K562 (cell line): ENCODE measurements at regions not wholly inside any gene's neighbourhood (a gene's known extent, or its start where the extent isn't known, plus 50 kb on each side); places are given as distances from the start of the nearest gene placed in this dataset.

ENCODE experiments used
- ATAC-seq: fragments of 200-7000 bp; cut with Tn5 transposase; 3 replicates; pipeline ENCODE4 v1.9.1; 2020; ENCODE audit warnings: moderate library complexity
- BruUV-seq: library from RNA; stranded (reverse); fragments of 400-500 nt; replicated peaks from 2 replicates; lab custom pipeline; 2021; lab: Mats Ljungman, UMichigan
- CTCF ChIA-PET: fragments of 300-600 bp; formaldehyde crosslinking; extraction: SDS; loops from one replicate; lab custom pipeline; 2021; ENCODE audit warnings: low intra/inter-chr PET ratio; lab: Yijun Ruan, JAX
- POLR2A ChIA-PET: fragments of 300-600, 350-650 bp; sonication (Branson Sonifier 250); formaldehyde crosslinking; extraction: SDS; loops from one replicate; lab custom pipeline; 2021; ENCODE audit warnings: antibody characterized with exemption, inconsistent platforms; lab: Yijun Ruan, JAX
- DNase-seq, 4 experiments: peaks; one replicate each; pipeline versions ENCODE4 v3.0.0 to v3.0.0-alpha.2; 2011 to 2018; ENCODE audit warnings: low spot score in 3 of 4, mixed read lengths in 3 of 4; ENCODE audit errors: extremely low read depth in 1 of 4
- FAIRE-seq: peaks from 2 replicates; lab custom pipeline; 2011; peaks lifted over from hg19 to GRCh38; lab: Jason Lieb, UNC
- H2AFZ ChIP-seq: 2 replicates; pipeline ENCODE4 v1.6.0; 2011; ENCODE audit warnings: low read depth, low read length, control low read depth, inconsistent platforms
- H3K27ac ChIP-seq: fragments of 200-600 bp; 3 replicates; pipeline ENCODE4 v1.8.0; 2011; ENCODE audit warnings: low read depth, mild to moderate bottlenecking, control low read depth, inconsistent platforms, low read length, moderate library complexity, mixed read lengths; ENCODE audit errors: extremely low read depth
- H3K27me3 ChIP-seq, 2 experiments: fragments of 300-600 bp in 1 of 2; 2 replicates in 1 of 2; 3 replicates in 1 of 2; pipeline versions ENCODE4 v1.6.0 to v1.8.0; 2011; ENCODE audit warnings: inconsistent platforms in 2 of 2, low read length in 2 of 2, mild to moderate bottlenecking in 1 of 2, mixed read lengths in 1 of 2, moderate library complexity in 1 of 2; ENCODE audit not compliant: control insufficient read depth in 2 of 2, insufficient read depth in 2 of 2
- H3K36me3 ChIP-seq: fragments of 300-600 bp; 3 replicates; pipeline ENCODE4 v1.8.0; 2011; ENCODE audit warnings: mild to moderate bottlenecking, low read length, inconsistent platforms; ENCODE audit not compliant: control insufficient read depth, insufficient read depth
- H3K4me1 ChIP-seq, 2 experiments: fragments of 200-600 bp in 1 of 2; replicated peaks in 1 of 2; 2 replicates in 1 of 2; 3 replicates in 1 of 2; pipeline versions ENCODE4 v1.5.1 to v1.8.0; 2011; ENCODE audit warnings: inconsistent platforms in 2 of 2, low read length in 2 of 2, mild to moderate bottlenecking in 1 of 2, mixed read lengths in 1 of 2, moderate library complexity in 1 of 2; ENCODE audit not compliant: control insufficient read depth in 2 of 2, insufficient read depth in 2 of 2
- H3K4me2 ChIP-seq: 2 replicates; pipeline ENCODE4 v1.6.1; 2011; ENCODE audit warnings: low read length, control low read depth, inconsistent platforms, mixed read lengths; ENCODE audit not compliant: insufficient read depth
- H3K4me3 ChIP-seq: fragments of 200-600 bp; sonication (generic), shearing (Covaris generic); 2 replicates; pipeline ENCODE4 v1.5.1; 2016; ENCODE audit warnings: control low read depth, inconsistent platforms
- H3K79me2 ChIP-seq: fragments of 200-600 bp; 3 replicates; pipeline ENCODE4 v1.8.0; 2011; ENCODE audit warnings: low read length, inconsistent platforms; ENCODE audit not compliant: control insufficient read depth, insufficient read depth
- H3K9ac ChIP-seq, 2 experiments: 2 replicates each; pipeline versions ENCODE4 v1.6.0 to v1.6.1; 2011; ENCODE audit warnings: low read depth in 2 of 2, low read length in 2 of 2, control low read depth in 1 of 2, inconsistent platforms in 1 of 2, mild to moderate bottlenecking in 1 of 2, mixed read lengths in 1 of 2; ENCODE audit not compliant: insufficient read depth in 1 of 2
- H3K9me1 ChIP-seq: one replicate; pipeline ENCODE4 v1.6.0; 2011; ENCODE audit warnings: inconsistent platforms, mild to moderate bottlenecking, low read length, moderate library complexity; ENCODE audit not compliant: control insufficient read depth, insufficient read depth
- H3K9me3 ChIP-seq: replicated peaks from 2 replicates; pipeline ENCODE4 v1.5.1; 2011; ENCODE audit warnings: low read depth, low read length, inconsistent platforms; ENCODE audit not compliant: control insufficient read depth, insufficient read depth
- H4K20me1 ChIP-seq: replicated peaks from 2 replicates; pipeline ENCODE4 v1.6.1; 2011; ENCODE audit warnings: low read length, inconsistent platforms, mixed read lengths; ENCODE audit not compliant: control insufficient read depth, insufficient read depth
- BHLHE40 ChIP-seq: IDR thresholded peaks from 2 replicates; pipeline ENCODE4 v1.6.1; 2011; ENCODE audit warnings: low read length, improper control_type of control experiment
- BRF1 ChIP-seq: IDR thresholded peaks from 3 replicates; pipeline ENCODE4 v1.6.1; 2011; ENCODE audit warnings: borderline replicate concordance, mild to moderate bottlenecking; ENCODE audit not compliant: insufficient read length; ENCODE audit errors: extremely low read depth
- CHD2 ChIP-seq: IDR thresholded peaks from 2 replicates; pipeline ENCODE4 v1.6.1; 2011; ENCODE audit warnings: low read depth, low read length
- DDX20 ChIP-seq: fragments of 450-650 bp; IDR thresholded peaks from 2 replicates; pipeline ENCODE4 v1.6.1; 2016; ENCODE audit warnings: missing genetic modification characterization, low read depth, mild to moderate bottlenecking, missing compliant biosample characterization, moderate library complexity
- ETV5 ChIP-seq: sonication (generic); formaldehyde crosslinking; IDR thresholded peaks from 2 replicates; pipeline ENCODE4 v1.4.0; 2020; ENCODE audit warnings: low read depth, mild to moderate bottlenecking, missing genetic modification reagents
- KLF10 ChIP-seq: fragments of 250-450 bp; sonication (Bioruptor Pico); IDR thresholded peaks from 2 replicates; pipeline ENCODE4 v1.6.1; 2021; ENCODE audit warnings: matching md5 sums
- NR2C1 ChIP-seq, 2 experiments: fragments of 450-650 bp; IDR thresholded peaks; 2 replicates each; pipeline ENCODE4 v1.6.1; 2017; ENCODE audit warnings: mild to moderate bottlenecking in 2 of 2, antibody characterized with exemption in 1 of 2, inconsistent platforms in 1 of 2, missing compliant biosample characterization in 1 of 2, missing genetic modification characterization in 1 of 2
- PHB ChIP-seq: fragments of 250-450 bp; sonication (Bioruptor Pico); IDR thresholded peaks from 2 replicates; pipeline ENCODE4 v1.5.0; 2021
- PTRF ChIP-seq: fragments of 450-650 bp; IDR thresholded peaks from 2 replicates; pipeline ENCODE4 v1.6.1; 2016; ENCODE audit warnings: mild to moderate bottlenecking, missing genetic modification characterization, missing compliant biosample characterization
- SRSF7 ChIP-seq: fragments of 200-400 bp; formaldehyde crosslinking; optimal IDR thresholded peaks from 2 replicates; pipeline ENCODE3; 2017; ENCODE audit warnings: mild to moderate bottlenecking, low read depth, low read length
- TBP ChIP-seq: optimal IDR thresholded peaks from 2 replicates; pipeline ENCODE3; 2011; ENCODE audit warnings: low read depth, low read length, improper control_type of control experiment
- TFAM ChIP-seq: fragments of 250-450 bp; sonication (Bioruptor Pico); conservative IDR thresholded peaks from 2 replicates; pipeline ENCODE4 v1.5.0; 2021; ENCODE audit warnings: mild to moderate bottlenecking, moderate library complexity
- ZC3H11A ChIP-seq: IDR thresholded peaks from 2 replicates; pipeline ENCODE4 v1.6.1; 2012; ENCODE audit warnings: low read depth, low read length, improper control_type of control experiment
- ZC3H4 ChIP-seq: sonication (generic); formaldehyde crosslinking; IDR thresholded peaks from 2 replicates; pipeline ENCODE4 v1.9.0; 2021; ENCODE audit warnings: missing genetic modification reagents, borderline replicate concordance
- ZNF124 ChIP-seq: sonication (generic); formaldehyde crosslinking; IDR thresholded peaks from 2 replicates; pipeline ENCODE4 v1.8.1; 2022; ENCODE audit warnings: missing genetic modification reagents
- ZNF384 ChIP-seq: IDR thresholded peaks from 2 replicates; pipeline ENCODE4 v1.6.1; 2012; ENCODE audit warnings: low read depth, low read length, improper control_type of control experiment
- ZNF431 ChIP-seq: sonication (generic); formaldehyde crosslinking; IDR thresholded peaks from 2 replicates; pipeline ENCODE4 v1.8.0; 2022; ENCODE audit warnings: mild to moderate bottlenecking, missing genetic modification reagents
- ZNF561 ChIP-seq: fragments of 450-650 bp; formaldehyde crosslinking; conservative IDR thresholded peaks from 2 replicates; pipeline ENCODE4 v1.4.0; 2020; ENCODE audit warnings: mild to moderate bottlenecking, moderate library complexity
- WGBS: fragments of 100-300 bp; shearing (Covaris generic); methylation state at CpG from one replicate; pipeline ENCODE4 v1.1.6; 2016; ENCODE audit warnings: low coverage, mixed read lengths; ENCODE audit not compliant: insufficient coverage; ENCODE audit errors: missing lambda C conversion rate; 5-methylcytosine and 5-hydroxymethylcytosine counted together
- in situ Hi-C: fragments of 300-500 bp; cut with MboI; formaldehyde crosslinking; loops from 4 replicates; pipeline ENCODE4 v1.15.0; 2018; ENCODE audit warnings: inconsistent platforms, mixed read lengths
- intact Hi-C: fragments of 100-400 bp; cut with micrococcal nuclease; formaldehyde crosslinking; loops from 2 replicates; pipeline ENCODE4 v1.14.2; 2022
- TF ChIP-seq, protein P1 (sequence below), 2 experiments: fragments of 200-800 bp in 1 of 2; sonication (Bioruptor generic) in 1 of 2; sonication (generic) in 1 of 2; formaldehyde crosslinking in 1 of 2; IDR thresholded peaks in 1 of 2; conservative IDR thresholded peaks in 1 of 2; 2 replicates each; pipeline versions ENCODE4 v1.5.0 to v1.6.1; 2016 to 2020; ENCODE audit warnings: missing compliant biosample characterization in 1 of 2, missing genetic modification characterization in 1 of 2, missing genetic modification reagents in 1 of 2

DNA sequence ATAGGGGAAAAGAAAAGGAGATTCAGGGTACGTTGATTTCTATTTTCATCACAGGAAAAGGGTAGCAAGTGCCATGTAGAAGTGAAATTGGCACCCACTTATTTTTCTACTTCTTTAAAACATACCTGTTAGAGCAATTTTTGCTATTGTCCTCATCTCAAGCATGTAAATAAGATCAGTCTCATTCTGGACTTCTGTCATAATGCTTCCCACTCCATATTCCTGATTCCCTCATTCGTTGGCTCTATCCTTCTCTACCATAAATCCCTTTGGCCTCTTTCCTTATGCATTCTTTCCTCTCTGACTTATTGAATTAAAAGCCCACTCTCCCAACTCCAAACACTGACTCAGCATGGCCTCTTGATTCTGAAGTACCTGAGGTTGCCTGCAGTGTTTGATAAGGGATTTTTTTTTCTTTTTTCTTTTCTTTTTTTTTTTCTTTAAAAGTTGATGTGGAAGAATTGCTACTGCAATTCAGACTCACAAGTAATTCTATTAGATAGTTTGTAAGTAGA is 465.7 kb downstream of the SLITRK6 start:
- no peak overlapping the region for H3K27ac ChIP-seq
- no peak overlapping the region for H3K4me2 ChIP-seq
- no peak for FAIRE-seq
- in situ Hi-C loops (no loop called here), intact Hi-C loops (no loop called here)
- H3K27me3 ChIP-seq: no peaks in the 10 kb centered on the region
- DNase-seq: no peak
- ATAC-seq: no peak
- CTCF ChIA-PET: no interaction called here
- H3K79me2 ChIP-seq: no peaks in the 10 kb centered on the region
- H4K20me1 ChIP-seq: no peaks in the 10 kb centered on the region
- no peak for TF ChIP-seq ZC3H4 (CRISPR knock-in tag)
- no peak for TF ChIP-seq KLF10 (CRISPR knock-in tag)
- TF ChIP-seq BRF1: no peak
- TF ChIP-seq, protein P1, sequence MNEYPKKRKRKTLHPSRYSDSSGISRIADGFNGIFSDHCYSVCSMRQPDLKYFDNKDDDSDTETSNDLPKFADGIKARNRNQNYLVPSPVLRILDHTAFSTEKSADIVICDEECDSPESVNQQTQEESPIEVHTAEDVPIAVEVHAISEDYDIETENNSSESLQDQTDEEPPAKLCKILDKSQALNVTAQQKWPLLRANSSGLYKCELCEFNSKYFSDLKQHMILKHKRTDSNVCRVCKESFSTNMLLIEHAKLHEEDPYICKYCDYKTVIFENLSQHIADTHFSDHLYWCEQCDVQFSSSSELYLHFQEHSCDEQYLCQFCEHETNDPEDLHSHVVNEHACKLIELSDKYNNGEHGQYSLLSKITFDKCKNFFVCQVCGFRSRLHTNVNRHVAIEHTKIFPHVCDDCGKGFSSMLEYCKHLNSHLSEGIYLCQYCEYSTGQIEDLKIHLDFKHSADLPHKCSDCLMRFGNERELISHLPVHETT (CRISPR knock-in tag; conservative IDR thresholded peaks at IDR 0.05 in 1 of 2, IDR thresholded peaks at IDR 0.05 in 1 of 2): no peak
- TF ChIP-seq ZNF431 (CRISPR knock-in tag): no peak
- TF ChIP-seq CHD2: no peak
- no peak for TF ChIP-seq NR2C1 (IDR thresholded peaks at IDR 0.05)
- TF ChIP-seq NR2C1 (tag; IDR thresholded peaks at IDR 0.05): no peak
- TF ChIP-seq ZNF561 (CRISPR knock-in tag): no peak
- TF ChIP-seq SRSF7: no peak
- TF ChIP-seq TFAM (CRISPR knock-in tag): no peak
- TF ChIP-seq PTRF: no peak
- no peak for TF ChIP-seq PHB
- no peak for TF ChIP-seq ZC3H11A
- TF ChIP-seq ZNF124 (CRISPR knock-in tag): no peak
- no peak for TF ChIP-seq DDX20 (tag)
- no peak for TF ChIP-seq TBP
- no peak for TF ChIP-seq ETV5 (CRISPR knock-in tag)
- no peak for TF ChIP-seq BHLHE40
- no peak for TF ChIP-seq ZNF384
- no peak overlapping the region for H3K4me3 ChIP-seq
- no peaks in the 10 kb centered on the region for H3K36me3 ChIP-seq
- no TSS peak for BruUV-seq
- no peak overlapping the region for H2AFZ ChIP-seq
- POLR2A ChIA-PET: no interaction called here
- H3K9me3 ChIP-seq: no peaks in the 10 kb centered on the region
- 8% methylated on average over 2 of the region's 2 CpGs for WGBS
- H3K4me1 ChIP-seq: no peaks in the 10 kb centered on the region
- no peak overlapping the region for H3K9ac ChIP-seq
- no peaks in the 10 kb centered on the region for H3K9me1 ChIP-seq
